ENCODE measurements at regions not wholly inside any gene's neighbourhood (a gene's known extent, or its start where the extent isn't known, plus 50 kb on each side); places are given as distances from the start of the nearest gene placed in this dataset.
"Not testable (repeated sequence)": the region's sequence is repeated elsewhere in the genome, so short reads cannot be mapped to it uniquely, and the experiment has no call there.

DNA sequence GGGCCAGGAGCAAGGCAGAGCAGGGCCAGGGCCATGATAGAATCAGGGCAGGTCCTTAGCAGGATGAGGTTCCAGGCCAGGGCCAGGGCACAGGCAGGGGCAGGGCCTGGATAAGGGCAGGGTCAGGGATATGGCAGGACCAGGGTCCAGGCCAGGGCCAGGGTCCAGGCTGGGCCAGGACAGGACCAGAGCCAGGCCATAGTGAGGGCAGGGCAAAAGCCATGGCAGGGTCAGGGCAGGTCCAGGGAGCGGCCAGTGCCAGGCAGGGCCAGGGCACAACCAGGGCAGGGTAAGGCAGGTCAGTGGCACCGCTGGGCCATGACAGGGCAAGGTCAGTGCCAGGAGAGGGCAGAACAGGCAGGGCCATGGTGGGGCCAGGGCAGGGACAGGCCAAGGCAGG is 152.2 kb downstream of the LIPI start:
- Histone ChIP-seq H3K9me3 (no peaks in the 10 kb centered on the region), H3K36me3 (replicated peaks) (no peaks in the 10 kb centered on the region), H3K4me3 (no peak overlapping the region), H3K27me3 (ENCODE audit: low read depth) (no peaks in the 10 kb centered on the region), H3K4me1 (no peaks in the 10 kb centered on the region)
- in situ Hi-C loops (cut with MboI; ENCODE audit: low sequenced_read_pairs), result no loop called here
- no peak for DNase-seq (ENCODE audit: low spot score in 2 of 2)

DNA sequence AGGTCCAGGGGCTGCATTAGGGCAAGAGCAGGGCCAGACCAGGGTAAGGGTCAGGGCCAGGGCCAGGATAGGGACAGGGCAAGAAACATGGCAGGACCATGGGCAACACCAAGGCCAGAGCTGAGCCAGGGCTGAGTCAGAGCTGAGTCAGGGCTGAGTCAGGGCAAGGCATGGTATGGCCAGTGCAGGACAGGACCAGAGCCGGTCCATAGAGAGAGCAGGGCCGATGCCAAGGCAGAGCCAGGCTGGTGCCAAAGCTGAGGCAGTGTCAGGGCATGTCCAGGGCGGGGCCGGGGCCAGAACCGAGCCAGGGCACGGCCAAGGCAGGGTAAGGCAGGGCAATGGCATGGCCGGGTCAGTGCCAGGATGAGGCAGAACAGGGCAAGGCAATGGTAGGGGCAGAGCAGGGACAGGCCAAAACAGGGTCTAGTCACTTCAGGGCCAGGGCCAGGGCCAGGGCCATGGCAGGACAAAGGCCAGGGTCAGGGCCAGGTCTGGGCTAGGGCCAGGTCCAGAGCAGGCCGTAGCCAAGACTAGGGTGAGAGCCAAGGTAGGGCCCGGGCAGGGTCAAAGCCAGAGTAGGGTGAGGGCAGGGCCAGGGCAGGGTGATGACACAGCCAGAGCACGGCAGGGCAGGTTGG is 152.8 kb downstream of the LIPI start:
- H3K4me3 ChIP-seq; H3K4me1 ChIP-seq; DNase-seq (ENCODE audit: low spot score in 2 of 2); in situ Hi-C loops (cut with MboI; ENCODE audit: low sequenced_read_pairs); H3K9me3 ChIP-seq; H3K36me3 ChIP-seq (replicated peaks); H3K27me3 ChIP-seq (ENCODE audit: low read depth): not testable (repeated sequence)

DNA sequence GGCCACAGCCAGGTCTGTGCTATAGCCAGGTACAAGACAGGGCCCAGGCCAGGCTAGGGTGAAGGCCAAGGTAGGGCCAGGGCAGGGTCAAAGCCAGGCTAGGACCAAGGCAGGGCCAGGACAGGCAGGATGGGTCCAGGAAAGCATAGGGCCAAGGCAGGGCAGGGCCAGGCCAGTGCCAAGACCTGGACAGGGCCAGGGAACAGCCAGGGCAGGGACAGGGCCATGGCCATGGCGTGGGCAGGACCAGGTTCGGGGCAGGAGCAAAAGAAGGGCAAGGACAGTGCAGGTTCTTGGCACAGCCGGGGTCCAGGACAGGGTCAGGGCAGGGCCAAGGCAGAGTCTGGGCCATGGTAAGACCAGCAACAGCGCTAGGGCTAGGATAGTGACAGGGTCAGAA is 153.4 kb downstream of the LIPI start:
- no peaks in the 10 kb centered on the region for H3K27me3 ChIP-seq (ENCODE audit: low read depth)
- no peak overlapping the region for H3K4me3 ChIP-seq
- H3K9me3 ChIP-seq, result no peaks in the 10 kb centered on the region
- H3K36me3 ChIP-seq (replicated peaks), result no peaks in the 10 kb centered on the region
- in situ Hi-C loops (cut with MboI; ENCODE audit: low sequenced_read_pairs), result no loop called here
- DNase-seq (ENCODE audit: low spot score in 2 of 2), result no peak
- no peaks in the 10 kb centered on the region for H3K4me1 ChIP-seq

DNA sequence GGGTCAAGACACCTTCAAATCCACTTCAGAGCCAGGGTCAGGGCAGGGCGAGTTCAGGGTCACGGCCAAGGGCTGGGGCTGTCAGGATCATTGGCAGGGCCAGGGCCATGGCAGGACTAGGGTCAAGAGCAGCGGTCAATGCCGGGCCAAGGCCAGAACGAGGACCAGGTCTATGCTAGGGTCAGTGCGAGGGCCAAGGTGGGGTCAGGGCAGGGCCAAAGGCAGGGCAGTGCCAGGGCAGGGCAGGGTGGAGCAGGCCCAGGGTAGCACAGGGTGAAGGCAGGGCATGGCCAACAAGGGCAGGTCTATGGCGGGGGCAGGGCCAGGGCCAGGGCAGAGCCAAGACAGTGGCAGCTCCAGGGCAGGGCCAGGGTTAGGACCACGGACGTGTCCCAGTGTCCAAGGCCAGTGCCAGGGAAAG is 154.0 kb downstream of the LIPI start:
- no peak for DNase-seq (ENCODE audit: low spot score in 2 of 2)
- Histone ChIP-seq H3K36me3 (replicated peaks) (no peaks in the 10 kb centered on the region), H3K27me3 (ENCODE audit: low read depth) (no peaks in the 10 kb centered on the region), H3K9me3 (no peaks in the 10 kb centered on the region), H3K4me3 (no peak overlapping the region), H3K4me1 (no peaks in the 10 kb centered on the region)
- in situ Hi-C loops (cut with MboI; ENCODE audit: low sequenced_read_pairs), result no loop called here

DNA sequence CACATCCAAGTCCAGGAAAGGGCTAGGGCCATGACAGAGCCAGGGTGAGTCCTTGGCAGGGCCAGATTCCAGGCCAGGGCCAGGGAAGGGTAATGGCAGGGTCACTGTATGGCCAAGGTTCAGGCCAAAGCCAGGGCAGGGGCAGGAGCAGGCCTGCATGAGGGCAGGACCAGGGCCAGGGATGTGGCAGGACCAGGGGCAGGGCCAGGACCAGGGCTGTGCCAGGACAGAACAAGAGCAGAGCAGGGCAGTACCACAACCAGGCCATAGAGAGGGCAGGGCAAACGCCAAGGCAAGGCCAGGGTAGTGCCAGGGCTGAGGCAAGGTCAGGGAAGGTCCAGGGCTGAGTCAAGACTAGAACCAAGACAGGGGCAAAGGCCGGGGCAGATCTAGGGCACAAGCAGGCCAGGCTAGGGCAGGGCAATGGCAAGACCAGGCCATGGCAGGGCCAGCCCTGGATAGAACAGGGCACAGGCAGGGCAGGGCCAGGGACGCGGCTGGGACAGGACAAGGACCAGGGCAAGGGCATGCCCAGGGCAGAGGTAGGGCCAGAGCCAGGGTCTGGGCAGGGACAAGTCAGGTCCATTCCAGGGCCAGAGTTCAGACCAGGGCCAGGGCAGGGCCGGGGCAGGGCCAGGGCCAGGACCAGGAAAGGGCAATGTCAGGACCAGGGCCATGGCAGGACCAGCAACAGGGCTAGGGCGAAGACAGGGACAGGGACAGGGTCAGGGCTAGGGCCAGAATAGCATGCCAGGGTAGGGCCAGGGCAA is 154.8 kb downstream of the LIPI start:
- H3K9me3 ChIP-seq; H3K4me3 ChIP-seq; DNase-seq (ENCODE audit: low spot score in 2 of 2); H3K36me3 ChIP-seq (replicated peaks); H3K4me1 ChIP-seq; H3K27me3 ChIP-seq (ENCODE audit: low read depth); in situ Hi-C loops (cut with MboI; ENCODE audit: low sequenced_read_pairs): not testable (repeated sequence)

DNA sequence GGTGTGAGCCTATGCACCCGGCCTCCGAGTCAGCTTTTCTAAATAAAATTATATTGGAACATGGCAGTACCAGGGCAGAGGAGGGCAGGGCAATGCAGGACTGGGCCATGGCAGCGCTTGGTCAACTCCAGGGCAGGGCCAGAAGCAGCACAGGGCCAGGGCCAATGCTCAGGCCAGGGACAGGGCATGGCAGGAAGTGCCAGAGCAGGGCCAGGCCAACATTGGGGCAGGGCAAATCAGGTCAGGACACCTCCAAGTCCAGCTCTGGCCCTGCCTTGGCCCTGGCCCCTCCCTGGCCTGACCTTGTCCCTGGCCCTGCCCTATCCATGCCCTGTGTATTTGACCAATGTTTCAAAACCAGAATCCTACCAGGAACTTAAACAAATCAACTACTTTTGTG is 156.1 kb downstream of the LIPI start:
- Histone ChIP-seq H3K4me3 (no peak overlapping the region), H3K4me1 (no peaks in the 10 kb centered on the region; the same call in 1 of the 2 replicates), H3K36me3 (replicated peaks) (no peaks in the 10 kb centered on the region), H3K27me3 (ENCODE audit: low read depth) (no peaks in the 10 kb centered on the region), H3K9me3 (no peaks in the 10 kb centered on the region)
- in situ Hi-C loops (cut with MboI; ENCODE audit: low sequenced_read_pairs), result no loop called here
- DNase-seq (ENCODE audit: low spot score in 2 of 2), result no peak

DNA sequence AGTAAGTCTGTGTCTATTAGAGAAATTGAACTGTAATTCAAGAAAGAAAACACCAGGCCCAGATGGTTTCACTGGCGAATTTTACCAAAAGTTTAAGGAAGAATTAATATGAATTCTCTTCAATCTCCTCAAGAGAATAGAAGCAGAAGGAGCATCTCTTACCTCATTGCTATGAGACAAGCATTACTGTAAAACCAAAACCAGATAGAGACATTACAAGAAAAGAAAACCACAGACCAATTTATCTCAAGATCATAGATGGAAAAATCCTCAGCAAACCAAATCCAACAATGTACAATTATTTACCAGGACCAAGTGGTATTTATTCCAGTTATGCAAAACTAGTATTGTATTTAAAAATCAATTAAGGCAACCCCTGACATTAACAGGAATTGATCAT is 160.6 kb downstream of the LIPI start:
- Histone ChIP-seq H3K4me3 (no peak overlapping the region), H3K27me3 (ENCODE audit: low read depth) (no peaks in the 10 kb centered on the region), H3K9me3 (no peaks in the 10 kb centered on the region), H3K4me1 (peaks cover 2% of the 10 kb centered on the region), H3K36me3 (replicated peaks) (no peaks in the 10 kb centered on the region)
- no peak for DNase-seq (ENCODE audit: low spot score in 2 of 2)
- in situ Hi-C loops (cut with MboI; ENCODE audit: low sequenced_read_pairs), result no loop called here

DNA sequence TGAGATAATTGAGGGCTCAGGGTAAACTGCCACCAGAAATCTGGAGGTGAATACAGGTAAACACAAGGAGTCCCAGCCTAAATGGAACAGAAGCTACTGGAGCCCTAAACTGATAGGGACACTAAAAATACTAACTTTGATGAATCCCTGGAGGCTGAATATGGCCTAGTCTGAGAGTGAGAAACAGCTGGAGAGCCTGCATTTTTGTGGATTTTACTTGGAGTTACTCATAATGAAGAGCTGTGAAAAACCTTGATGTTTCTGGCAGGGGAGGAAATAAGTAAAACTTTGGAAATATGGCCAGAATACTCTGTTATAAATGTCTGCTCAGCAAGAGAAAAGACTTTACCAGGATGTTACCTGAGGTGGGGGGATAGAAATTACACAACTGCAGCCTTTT is 164.4 kb downstream of the LIPI start:
- Histone ChIP-seq H3K36me3 (replicated peaks) (no peaks in the 10 kb centered on the region), H3K27me3 (ENCODE audit: low read depth) (no peaks in the 10 kb centered on the region), H3K9me3 (no peaks in the 10 kb centered on the region), H3K4me1 (peaks cover 2% of the 10 kb centered on the region), H3K4me3 (no peak overlapping the region)
- no peak for DNase-seq (ENCODE audit: low spot score in 2 of 2)
- in situ Hi-C loops (cut with MboI; ENCODE audit: low sequenced_read_pairs), result no loop called here

DNA sequence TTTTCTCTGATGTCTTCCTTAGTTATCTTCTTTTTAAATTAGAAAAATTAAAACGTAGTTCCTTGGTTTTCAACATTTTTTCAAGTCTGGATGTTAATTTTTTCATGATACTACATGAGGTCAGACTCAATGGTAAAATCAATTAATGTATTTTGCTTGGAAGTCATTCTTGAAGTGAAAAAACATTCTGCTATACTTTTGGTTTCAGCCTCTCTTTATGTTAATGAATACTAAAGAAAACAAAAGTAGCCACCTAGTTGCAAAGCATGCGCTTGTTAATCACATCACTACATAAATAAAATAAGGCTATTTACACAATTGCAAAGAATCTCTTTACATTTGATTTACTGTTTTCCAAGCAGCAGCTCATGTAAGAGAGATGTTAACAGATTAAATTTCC is 170.4 kb downstream of the LIPI start:
- no peaks in the 10 kb centered on the region for H3K36me3 ChIP-seq (replicated peaks)
- in situ Hi-C loops (cut with MboI; ENCODE audit: low sequenced_read_pairs), result no loop called here
- H3K4me3 ChIP-seq, result no peak overlapping the region
- H3K27me3 ChIP-seq (ENCODE audit: low read depth), result no peaks in the 10 kb centered on the region
- no peaks in the 10 kb centered on the region for H3K9me3 ChIP-seq
- DNase-seq (ENCODE audit: low spot score in 2 of 2), result no peak
- peaks cover 3% of the 10 kb centered on the region; the same call in 1 of the 2 replicates for H3K4me1 ChIP-seq

DNA sequence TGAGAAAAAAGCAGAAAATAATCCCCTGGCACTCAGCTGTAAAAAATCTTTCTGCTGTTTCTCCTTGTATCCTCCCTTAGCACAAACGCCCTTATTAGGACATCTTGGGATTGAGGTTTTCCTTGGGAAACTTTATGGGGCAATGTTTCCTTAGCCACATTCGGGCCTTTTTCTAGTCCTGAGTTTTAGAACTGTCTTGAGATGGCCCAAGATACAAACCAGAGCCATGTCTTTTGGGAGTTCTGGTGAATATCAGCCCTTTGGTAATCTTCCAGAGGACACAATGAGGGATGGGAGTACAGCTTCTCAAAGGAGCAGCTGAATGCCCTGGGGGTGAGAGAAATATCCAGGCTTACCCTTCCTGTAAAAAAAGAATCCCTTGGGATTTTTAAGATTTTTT is 182.1 kb downstream of the LIPI start:
- H3K9me3 ChIP-seq; in situ Hi-C loops (cut with MboI; ENCODE audit: low sequenced_read_pairs); H3K36me3 ChIP-seq (replicated peaks); H3K27me3 ChIP-seq (ENCODE audit: low read depth); H3K4me1 ChIP-seq: not testable (repeated sequence)
- peak overlapping the region; percentile 48 for H3K4me3 ChIP-seq
- peak; percentile 55 to 58 for DNase-seq (ENCODE audit: low spot score in 2 of 2)

DNA sequence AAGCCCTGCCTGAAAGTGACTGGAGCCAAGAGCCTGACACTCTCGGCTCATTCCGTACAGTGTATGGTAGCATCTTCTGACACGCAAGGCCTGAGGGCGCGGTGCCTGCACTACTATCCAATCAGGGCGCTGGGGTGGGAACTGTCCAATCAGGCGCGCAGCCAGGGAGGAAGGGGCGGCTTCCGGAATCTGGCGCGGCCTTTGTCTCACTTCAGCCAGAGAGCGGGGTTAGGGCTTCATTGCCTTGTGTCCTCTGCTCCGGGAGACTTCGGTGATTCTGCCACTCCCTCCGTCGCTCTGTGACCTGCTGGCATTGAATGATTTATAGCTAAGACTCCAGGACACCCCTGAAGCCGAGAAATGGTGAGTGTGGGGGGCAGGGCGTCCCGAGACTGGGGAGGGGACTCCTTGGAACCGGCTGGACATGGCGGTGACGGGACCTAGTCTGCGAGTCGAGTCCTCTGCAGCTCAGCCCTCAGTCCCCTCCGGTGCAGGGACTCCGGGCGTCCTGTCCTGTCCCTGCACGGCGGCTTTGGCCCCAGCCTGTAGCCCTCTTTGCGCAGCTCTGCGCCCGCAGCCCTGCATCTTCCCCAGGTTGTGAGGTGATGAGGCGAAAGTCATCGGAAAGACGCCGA is 183.4 kb downstream of the LIPI start:
- H3K27me3 ChIP-seq (ENCODE audit: low read depth); H3K36me3 ChIP-seq (replicated peaks); H3K9me3 ChIP-seq; in situ Hi-C loops (cut with MboI; ENCODE audit: low sequenced_read_pairs); H3K4me1 ChIP-seq: not testable (repeated sequence)
- H3K4me3 ChIP-seq, result peak overlapping the region; percentile 48
- DNase-seq (ENCODE audit: low spot score in 2 of 2), result peak; percentile 87 to 94

DNA sequence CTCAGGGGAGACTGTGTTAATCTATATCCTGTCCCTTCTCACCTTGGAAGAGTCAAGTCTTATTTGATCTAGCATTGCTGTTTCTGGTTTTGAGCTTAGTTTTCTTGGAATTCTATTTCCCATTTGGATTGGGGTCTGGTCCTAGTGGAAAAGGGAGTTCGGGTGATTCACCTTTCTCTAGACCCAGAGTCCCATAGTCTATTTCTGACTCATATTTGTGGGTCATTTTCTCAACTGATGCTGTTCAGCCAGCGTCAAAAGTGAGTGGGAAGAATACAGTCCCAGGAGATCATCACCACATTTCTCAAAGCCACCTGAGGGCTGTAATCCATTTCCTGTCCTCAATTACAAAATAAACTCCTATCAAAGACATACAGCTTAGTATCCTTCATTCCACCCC is 190.6 kb downstream of the LIPI start:
- H3K4me3 ChIP-seq; H3K4me1 ChIP-seq; H3K9me3 ChIP-seq; DNase-seq (ENCODE audit: low spot score in 2 of 2); H3K36me3 ChIP-seq (replicated peaks); H3K27me3 ChIP-seq (ENCODE audit: low read depth); in situ Hi-C loops (cut with MboI; ENCODE audit: low sequenced_read_pairs): not testable (repeated sequence)

DNA sequence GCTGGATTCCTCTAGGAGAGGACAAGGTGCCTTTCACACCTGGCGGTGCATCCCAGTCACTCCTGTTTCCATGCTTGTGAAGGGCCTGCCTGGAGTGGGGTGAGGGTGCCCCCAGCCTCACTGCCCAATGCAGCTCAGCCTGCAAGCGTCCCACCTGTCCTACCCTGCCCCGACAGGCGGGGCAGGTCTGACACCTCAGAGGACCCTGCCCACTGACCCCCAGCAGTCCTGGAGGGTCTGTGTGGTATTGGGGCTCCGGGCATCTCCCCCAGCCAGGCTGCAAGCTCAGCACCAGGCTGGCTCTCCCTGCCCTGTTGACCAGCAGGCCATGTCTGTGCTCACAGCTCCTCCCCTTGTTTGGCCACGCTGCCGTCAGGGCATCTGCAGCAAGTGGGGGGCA is 194.9 kb downstream of the LIPI start:
- H3K4me3 ChIP-seq; DNase-seq (ENCODE audit: low spot score in 2 of 2); H3K27me3 ChIP-seq (ENCODE audit: low read depth); H3K4me1 ChIP-seq; in situ Hi-C loops (cut with MboI; ENCODE audit: low sequenced_read_pairs); H3K9me3 ChIP-seq; H3K36me3 ChIP-seq (replicated peaks): not testable (repeated sequence)

DNA sequence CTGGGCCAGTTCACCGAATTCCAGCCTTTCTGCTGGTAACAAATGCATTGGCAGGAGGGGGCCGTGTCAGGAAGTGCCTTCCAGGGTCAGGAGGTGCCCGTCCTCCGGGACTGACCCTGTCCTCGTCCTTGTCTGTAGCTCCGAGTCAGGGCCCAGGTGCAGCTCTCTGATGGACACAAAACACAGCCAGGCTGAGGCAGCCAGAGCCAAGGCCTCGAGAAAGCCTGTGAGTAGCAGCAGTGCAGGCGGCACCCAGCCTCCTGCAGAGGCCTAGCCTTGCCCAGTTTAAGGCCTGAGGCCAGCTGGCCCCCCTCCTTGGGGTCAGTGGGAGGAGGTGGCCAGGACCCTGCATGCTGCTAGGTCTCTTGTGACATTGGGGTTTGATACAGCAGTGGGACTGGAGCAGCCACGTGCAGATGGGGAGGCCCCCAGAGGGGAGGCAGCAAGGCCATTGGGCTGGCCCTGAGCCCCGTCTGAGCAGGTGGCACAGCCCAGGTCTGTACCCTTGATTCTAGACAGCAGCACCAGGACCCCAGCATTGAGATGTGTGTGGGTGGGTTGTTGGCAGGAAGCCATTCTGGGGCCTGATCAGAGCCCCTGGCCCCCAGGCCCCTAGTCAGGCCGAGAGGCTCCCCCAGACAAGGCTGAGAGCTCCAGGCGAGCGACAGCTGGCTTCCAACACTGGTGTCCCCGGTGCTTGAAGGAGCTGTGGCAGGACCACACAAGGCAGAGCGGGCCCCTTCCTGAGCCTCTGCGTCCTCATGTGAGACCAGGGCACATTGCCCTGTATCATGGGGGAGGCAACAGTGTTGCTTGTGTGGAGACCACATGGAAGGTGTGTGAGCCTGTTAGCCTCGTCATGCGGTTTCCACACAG is 196.9 kb downstream of the LIPI start:
- in situ Hi-C loops (cut with MboI; ENCODE audit: low sequenced_read_pairs); H3K36me3 ChIP-seq (replicated peaks); H3K9me3 ChIP-seq; H3K4me3 ChIP-seq; H3K4me1 ChIP-seq; DNase-seq (ENCODE audit: low spot score in 2 of 2); H3K27me3 ChIP-seq (ENCODE audit: low read depth): not testable (repeated sequence)
